Brain microvascular endothelial cell (primary cell): ENCODE measurements at regions not wholly inside any gene's neighbourhood (a gene's known extent, or its start where the extent isn't known, plus 50 kb on each side); places are given as distances from the start of the nearest gene placed in this dataset.

Experiments
- DNase-seq: peaks from one replicate; pipeline ENCODE4 v3.0.0-alpha.2; 2020
- H3K27ac ChIP-seq: fragments of 250-450 bp; sonication (Bioruptor Pico); 2 replicates; pipeline ENCODE4 v1.5.1; 2020; ENCODE audit warnings: mild to moderate bottlenecking, moderate library complexity
- H3K27me3 ChIP-seq: fragments of 250-450 bp; sonication (Bioruptor Pico); replicated peaks from 2 replicates; pipeline ENCODE4 v1.5.1; 2020; ENCODE audit warnings: mild to moderate bottlenecking
- H3K36me3 ChIP-seq: fragments of 250-450 bp; sonication (Bioruptor Pico); replicated peaks from 2 replicates; pipeline ENCODE4 v1.5.1; 2020; ENCODE audit warnings: mild to moderate bottlenecking
- H3K4me3 ChIP-seq: 2 replicates; pipeline ENCODE4 v1.5.1; 2011; ENCODE audit warnings: low read depth, mild to moderate bottlenecking, control low read depth, low read length, moderate library complexity
- in situ Hi-C: cut with HindIII; loops from 2 replicates; pipeline ENCODE4 v1.10.0; 2017; ENCODE audit warnings: low sequenced_read_pairs, low pct_ligation_motif_present
- TF ChIP-seq, protein P1 (sequence below): IDR thresholded peaks from 2 replicates; pipeline ENCODE4 v1.5.1; 2011; ENCODE audit warnings: low read depth, mild to moderate bottlenecking, moderate library complexity, low read length, control low read depth, inconsistent platforms; ENCODE audit errors: missing control alignments

DNA sequence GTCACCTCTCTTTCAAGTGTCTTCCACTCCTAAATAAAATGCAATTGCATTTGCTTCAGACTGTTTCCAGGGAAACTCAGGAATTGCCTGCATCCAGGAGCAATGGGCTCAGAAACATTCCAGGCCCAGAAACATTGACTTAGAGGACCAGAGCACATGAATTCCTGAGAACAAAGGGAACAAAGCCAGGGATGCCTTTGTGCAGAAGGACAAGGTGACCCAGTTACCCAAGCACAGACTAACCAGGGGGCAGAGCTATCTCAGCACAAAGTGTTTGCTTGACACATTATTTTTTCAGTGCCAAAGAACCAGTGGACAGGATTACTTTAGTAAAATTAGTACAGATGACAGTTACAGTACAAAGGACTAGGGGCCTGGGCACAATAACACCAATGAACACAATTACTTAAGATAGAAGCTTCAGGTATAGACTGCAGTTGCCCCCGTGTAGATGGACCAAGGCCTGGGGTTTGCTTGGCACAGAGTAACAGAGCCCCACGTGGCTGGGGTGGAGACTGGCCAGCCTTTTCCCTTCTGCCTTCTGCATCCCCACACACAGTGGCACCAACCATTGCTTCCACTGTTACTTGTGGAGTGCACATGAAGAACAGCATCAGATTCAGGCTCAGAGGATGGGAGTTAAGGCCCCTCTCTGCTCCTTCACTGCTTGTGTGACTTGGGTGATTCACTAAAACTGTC is 500.8 kb downstream of the INSC start:
- no peak overlapping the region for H3K27ac ChIP-seq
- H3K27me3 ChIP-seq = no peaks in the 10 kb centered on the region
- in situ Hi-C loops = no loop called here

DNA sequence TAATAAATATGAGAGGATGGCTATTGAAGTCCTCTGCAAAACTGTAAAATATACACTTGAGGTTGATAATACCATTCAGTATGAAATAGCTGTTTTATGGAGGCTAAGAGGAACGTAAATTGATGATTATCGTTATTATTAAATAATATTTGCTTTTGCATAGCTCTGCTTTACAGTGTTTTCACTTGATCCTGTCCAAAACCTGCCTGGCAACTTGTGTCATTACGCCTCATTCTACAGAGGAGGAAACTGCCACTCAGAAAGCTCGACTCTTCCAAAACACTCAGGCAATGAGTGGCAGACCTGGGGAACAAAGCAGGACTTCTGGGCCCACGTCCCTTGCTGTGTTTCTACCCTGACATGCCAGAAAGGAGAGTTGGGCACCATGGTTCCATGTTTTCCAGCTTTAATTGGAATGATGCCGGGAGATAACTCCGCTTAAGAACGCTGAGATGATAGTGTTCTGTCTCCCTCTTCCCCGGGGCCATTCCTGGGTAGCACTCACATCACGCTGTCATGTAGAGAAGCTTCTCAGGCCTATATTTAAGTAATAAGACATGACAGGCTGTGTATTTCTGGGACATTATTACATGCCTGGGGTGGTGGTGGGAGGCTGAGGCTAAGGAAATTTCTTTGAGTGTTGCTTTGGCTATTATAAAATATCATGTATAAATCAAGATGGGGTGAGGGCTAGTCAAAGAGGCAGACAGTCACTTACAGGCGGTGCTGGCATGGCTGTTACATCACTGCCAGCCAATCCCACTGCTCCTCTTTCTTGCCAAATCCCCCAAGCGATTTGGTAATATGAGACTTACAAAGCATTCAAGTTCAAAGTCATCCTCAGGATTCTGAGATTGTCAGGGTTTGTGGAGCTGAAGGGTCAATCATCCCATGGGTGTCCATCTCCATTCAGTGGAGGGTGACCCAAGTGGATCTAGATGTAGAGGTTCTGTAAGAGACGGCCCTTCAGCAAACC is 501.7 kb downstream of the INSC start:
- no peaks in the 10 kb centered on the region for H3K36me3 ChIP-seq
- TF ChIP-seq, protein P1, sequence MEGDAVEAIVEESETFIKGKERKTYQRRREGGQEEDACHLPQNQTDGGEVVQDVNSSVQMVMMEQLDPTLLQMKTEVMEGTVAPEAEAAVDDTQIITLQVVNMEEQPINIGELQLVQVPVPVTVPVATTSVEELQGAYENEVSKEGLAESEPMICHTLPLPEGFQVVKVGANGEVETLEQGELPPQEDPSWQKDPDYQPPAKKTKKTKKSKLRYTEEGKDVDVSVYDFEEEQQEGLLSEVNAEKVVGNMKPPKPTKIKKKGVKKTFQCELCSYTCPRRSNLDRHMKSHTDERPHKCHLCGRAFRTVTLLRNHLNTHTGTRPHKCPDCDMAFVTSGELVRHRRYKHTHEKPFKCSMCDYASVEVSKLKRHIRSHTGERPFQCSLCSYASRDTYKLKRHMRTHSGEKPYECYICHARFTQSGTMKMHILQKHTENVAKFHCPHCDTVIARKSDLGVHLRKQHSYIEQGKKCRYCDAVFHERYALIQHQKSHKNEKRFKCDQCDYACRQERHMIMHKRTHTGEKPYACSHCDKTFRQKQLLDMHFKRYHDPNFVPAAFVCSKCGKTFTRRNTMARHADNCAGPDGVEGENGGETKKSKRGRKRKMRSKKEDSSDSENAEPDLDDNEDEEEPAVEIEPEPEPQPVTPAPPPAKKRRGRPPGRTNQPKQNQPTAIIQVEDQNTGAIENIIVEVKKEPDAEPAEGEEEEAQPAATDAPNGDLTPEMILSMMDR = no peak
- in situ Hi-C loops = no loop called here
- DNase-seq = no peak
- H3K27ac ChIP-seq = no peak overlapping the region
- no peak overlapping the region for H3K4me3 ChIP-seq
- no peaks in the 10 kb centered on the region for H3K27me3 ChIP-seq

More for the DNA sequence above, 500.8 kb downstream of the INSC start:
- DNase-seq = no peak
- H3K4me3 ChIP-seq = no peak overlapping the region
- TF ChIP-seq, protein P1 = no peak
- no peaks in the 10 kb centered on the region for H3K36me3 ChIP-seq

DNA sequence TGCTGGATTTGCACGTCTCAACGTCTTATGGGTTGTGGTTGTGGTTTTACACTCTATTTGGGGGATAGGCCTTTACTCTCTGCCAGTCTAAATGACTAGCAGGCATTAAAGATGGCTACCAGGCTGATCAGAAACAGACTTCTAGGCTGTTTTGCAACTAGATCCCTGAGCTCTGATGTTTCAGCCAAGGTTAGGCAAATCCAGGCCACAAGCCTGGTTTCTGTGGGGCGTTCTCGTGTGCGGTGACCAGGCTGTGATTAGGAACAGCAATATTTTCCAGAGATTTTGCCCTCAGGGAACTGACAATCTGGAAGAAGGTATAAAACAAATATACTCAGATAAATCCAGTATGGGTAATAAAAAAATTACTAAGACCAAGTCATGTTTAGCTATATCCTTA is 502.4 kb downstream of the INSC start:
- H3K27me3 ChIP-seq = no peaks in the 10 kb centered on the region
- no peak for DNase-seq
- no peaks in the 10 kb centered on the region for H3K36me3 ChIP-seq
- H3K4me3 ChIP-seq = no peak overlapping the region
- H3K27ac ChIP-seq = no peak overlapping the region
- in situ Hi-C loops = no loop called here
- TF ChIP-seq, protein P1 = no peak

DNA sequence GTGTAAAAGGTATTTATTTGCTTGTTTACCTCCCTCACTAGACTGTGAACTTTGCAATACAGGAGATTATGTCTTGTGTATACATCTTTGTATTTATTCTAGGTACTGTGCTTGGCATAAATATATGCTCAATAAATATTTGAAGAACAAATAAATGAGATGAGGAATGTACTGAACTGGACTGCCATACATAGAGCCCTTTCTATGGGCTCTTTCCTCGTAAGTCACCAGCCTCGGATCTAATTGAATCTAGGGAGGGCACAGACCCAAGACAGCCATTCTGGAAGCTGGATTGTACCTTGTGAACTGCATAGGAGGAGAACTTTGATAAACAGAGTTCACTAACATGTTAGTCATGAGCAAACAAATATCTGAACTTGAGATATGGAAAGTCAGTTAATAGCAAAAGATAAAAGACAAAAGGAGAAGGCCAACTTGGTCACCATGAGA is 503.9 kb downstream of the INSC start:
- no peak overlapping the region for H3K4me3 ChIP-seq

DNA sequence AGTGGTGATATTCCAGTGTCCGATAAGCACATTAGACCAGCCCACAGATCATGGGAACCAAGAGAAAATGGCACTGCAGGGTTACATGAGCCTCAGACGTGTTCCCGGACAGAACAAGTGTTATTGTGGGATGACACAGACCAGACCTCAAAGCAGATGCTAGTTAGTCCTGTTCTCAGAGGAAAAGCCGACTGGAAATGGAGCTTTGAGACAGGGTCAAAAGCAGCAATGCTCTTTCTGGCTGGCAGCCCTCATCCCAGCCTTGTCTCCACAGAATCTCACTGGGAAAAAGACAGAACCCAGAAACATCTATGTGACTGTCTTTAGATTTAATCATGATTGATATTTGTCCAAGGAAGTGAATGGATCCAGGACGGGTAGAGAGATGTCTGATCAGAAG is 506.8 kb downstream of the INSC start:
- in situ Hi-C loops = no loop called here
- no peaks in the 10 kb centered on the region for H3K27me3 ChIP-seq
- H3K4me3 ChIP-seq = no peak overlapping the region
- no peak overlapping the region for H3K27ac ChIP-seq
- TF ChIP-seq, protein P1 = no peak
- no peak for DNase-seq
- no peaks in the 10 kb centered on the region for H3K36me3 ChIP-seq

More for the DNA sequence above, 503.9 kb downstream of the INSC start:
- TF ChIP-seq, protein P1 = no peak
- H3K27ac ChIP-seq = no peak overlapping the region
- no peaks in the 10 kb centered on the region for H3K36me3 ChIP-seq
- H3K27me3 ChIP-seq = no peaks in the 10 kb centered on the region
- DNase-seq = no peak
- in situ Hi-C loops = no loop called here
